ENCODE measurements at regions not wholly inside any gene's neighbourhood (a gene's known extent, or its start where the extent isn't known, plus 50 kb on each side); places are given as distances from the start of the nearest gene placed in this dataset.

DNA sequence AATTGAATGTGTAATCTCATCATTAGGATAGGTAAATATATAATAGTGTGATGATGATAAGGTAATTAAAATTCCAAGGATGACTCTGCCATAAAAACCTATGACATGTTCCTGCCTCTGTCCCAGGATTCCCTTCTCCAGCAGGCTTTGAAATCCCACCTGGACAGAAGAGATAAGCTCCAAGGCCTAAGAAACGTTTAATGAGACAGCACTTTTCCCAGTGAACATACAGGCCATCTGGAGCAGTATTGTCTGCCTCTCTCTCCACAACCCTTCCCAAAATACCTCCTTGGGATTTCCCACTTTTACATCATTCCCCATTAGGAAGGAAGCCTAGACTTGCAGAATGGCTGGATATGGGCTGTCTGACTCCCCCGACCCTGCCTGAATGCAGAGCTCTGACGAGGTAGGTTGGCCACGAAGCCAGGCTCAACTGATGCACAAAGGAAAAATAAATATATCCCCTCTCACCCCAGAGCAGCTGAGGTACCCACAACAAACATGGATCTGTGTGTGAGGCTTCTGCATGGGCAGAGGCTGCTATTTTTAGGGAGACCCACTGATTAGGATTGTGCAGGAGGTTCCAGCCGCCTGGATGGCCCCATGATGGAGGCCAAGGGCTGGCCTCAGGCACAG, 71.0 kb downstream of the TMPRSS5 start:
- no peak for DNase-seq

DNA sequence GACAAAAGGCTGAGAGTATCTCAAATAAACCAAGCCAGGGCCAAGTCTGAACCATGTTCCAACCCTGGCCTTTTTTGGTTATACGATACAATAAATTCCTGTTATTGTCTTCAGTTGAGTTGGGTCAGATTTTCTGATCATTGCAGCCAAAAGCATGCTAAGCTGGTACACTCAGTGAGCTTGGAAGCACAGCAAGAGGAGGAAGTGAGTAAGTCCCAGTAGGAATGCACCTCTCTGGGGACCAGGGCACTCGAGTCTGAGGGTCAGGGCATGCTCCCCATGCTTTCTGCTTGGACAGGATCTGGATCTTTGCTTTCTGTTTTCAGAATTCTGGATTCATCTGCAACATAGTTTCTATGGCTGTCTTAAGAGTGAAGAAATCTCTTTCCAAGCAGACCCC, 73.1 kb downstream of the TMPRSS5 start:
- no peak for DNase-seq

DNA sequence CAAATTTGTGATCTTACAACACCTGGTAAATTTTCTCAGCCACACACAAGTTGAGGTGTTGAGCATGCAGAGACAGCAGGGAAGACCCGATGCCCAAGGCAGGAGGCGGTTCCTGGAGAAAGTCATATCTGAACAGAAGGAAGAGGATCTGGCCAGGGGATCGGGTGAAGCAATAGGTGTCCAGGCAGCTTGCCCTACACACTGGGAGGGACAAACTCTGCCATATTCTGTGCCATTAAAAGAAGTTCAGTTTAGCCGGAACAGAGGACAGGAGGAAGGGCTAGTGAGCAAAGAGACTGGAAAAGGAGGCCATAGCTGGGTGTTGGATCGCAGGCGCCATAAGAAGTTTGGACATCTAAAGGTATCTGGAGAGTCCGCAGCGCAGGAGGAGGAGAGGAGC, 76.5 kb downstream of the TMPRSS5 start:
- DNase-seq: no peak

DNA sequence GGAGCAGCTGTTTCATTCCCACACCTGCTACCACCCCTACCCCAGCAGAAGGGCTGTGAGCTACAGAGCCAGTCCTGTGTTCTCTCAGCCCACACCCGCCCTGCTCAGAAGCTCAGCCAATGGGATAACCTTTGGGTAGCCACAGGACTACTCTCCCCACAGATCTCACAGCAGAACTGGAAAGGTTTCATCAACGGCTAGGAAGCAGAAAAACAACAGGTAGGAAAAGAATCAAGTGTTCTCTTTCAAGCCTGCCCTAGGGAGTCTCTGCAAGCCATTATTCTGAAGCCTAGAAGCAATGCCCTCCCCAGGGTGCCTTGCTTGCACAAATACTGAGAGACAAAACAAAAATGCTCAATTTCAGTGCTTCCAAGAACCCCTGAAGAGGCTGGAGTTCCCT, 77.2 kb downstream of the TMPRSS5 start:
- DNase-seq: no peak

DNA sequence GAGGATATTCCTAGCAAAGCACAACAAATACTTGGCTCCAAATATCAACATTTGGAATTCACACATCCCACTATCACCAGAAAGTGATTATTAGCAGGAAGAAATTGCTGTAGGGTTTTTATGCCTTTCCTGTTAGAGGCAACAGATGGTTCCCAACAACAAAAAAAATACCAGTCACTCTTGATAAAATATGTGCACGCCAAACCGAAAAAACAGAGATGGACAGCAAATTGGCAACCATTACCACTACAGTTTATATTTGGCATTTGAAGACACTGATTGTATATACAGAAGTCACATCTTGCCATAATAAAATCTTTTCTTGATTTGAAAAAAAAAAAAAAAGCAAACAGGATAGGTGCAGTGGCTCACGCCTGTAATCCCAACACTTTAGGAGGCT, 78.2 kb downstream of the TMPRSS5 start:
- DNase-seq: no peak

DNA sequence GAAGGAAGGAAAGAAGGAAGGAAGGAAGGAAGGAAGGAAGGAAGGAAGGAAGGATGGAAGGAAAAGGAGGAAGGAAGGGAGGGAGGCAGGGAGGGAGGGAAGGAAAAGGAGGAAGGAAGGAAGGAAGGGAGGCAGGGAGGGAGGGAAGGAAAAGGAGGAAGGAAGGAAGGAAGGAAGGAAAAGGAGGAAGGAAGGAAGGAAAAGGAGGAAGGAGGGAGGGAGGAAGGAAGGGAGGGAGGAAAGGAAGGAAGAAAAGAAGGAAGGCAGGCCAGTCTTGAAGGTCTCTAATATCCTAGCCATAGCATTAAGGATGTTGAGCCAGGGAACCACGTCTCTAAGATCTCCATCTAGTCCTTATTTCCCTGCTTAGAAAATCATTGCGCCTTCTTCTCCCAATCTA, 78.8 kb downstream of the TMPRSS5 start:
- no peak for DNase-seq

DNA sequence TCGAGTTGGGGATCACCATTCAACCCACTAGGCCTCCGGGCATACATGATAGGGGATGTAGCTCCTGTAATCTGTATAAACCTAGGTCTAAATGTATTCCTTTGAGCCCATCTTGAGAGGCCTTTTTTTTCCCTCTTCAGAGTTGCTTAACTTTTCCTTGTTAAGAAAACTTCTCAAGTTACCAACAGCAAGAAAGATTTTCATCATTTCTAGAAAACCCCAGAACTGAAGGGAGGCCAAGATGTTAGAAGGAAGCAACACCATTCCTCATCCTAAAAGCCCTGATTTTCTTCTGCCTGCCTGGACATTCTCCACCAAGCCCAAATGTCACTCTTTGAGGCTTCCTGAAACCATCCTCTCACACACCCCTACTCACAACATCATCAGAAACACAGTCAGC, 79.4 kb downstream of the TMPRSS5 start:
- no peak for DNase-seq

DNA sequence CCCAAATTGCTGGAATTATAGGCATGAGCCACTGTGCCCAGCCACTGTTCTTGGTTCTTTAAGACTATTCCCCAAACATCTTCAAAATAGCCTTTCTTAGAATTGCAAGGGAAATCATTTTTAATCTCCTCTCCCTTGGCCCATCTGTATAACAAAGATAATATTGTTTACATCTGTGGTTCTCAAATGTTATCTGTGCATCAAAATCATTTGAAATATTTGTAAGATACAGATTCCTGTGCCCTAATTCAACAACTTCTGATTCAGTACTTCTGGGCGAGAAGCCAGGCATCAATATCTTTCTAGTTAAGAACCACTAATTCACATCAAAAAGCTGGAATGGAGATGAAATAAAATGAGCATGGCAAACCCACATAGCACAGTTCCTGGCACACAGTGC, 83.0 kb downstream of the TMPRSS5 start:
- DNase-seq: no peak

DNA sequence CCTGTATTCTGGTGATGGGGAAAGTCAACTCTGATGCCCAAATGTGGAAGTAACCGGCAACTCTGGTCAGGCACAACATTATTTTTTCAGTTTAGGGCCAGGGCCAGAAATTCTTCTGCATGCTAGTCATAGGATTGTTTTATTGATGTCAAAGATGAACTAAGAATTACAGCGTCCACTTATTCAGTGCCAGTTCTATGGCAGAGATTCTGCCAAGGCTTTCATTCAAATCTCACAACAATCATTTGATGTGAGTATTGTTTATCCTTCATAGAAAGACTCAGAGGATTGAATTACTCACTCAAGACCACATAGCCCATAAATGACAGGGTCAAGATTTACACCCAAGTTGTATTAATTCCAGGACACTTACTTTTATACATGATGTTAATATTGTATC, 87.7 kb downstream of the TMPRSS5 start:
- no peak for DNase-seq

DNA sequence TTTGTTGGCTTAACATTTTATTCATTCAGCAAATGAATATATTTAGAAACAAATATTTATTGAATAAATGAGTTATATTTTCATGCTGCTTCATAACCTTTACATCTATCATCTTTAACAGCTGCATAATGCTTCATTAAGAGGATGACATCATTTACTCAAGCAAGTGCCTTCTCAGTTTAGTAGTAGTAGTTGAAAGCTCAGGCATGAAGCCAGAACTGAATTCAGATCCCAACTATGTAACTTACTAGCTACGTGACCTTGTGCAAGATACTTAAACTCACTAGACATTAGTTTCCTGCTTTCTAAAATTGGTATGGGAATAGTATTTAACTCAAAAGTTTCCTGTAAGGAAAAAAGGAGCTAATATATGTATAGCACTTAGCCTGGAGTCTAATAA, 90.3 kb downstream of the TMPRSS5 start:
- no peak for DNase-seq

DNA sequence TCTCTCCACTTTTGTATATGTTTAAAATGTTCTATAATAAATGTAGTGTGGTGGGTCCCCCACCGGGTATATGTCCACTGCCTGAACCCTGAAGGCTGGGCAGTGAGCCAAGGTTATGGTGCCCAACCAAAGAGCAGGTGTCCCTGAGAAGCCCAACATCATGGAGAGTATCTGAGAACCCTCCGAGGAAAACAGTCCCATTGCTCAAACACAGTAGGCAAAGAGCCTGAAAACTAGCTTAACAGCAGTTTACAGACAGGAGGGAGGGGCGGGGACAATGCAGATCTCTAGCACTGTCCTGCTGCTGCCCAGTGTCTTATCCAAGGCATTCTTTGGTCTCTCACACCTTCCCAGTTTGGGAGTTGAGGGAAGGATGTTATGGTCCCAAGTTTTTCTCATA, 91.0 kb downstream of the TMPRSS5 start:
- no peak for DNase-seq

DNA sequence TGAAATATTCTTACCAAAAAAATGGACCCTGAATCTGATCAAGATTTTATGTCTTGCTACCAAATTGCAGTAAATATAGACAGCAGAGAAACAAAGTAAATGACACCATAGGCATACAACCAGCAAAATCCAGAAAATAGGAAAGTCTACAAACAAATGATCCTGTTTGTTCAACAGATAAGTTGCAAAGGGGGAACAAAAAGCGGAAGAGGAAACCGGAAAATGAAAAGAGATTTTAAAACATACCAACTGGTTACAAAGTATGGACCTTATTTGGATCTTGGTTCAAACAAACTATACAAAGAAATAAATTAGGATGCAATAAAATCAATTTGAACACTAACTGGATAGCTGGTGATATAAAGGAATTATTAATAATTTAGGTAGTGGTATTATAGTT, 92.0 kb downstream of the TMPRSS5 start:
- no peak for DNase-seq

DNA sequence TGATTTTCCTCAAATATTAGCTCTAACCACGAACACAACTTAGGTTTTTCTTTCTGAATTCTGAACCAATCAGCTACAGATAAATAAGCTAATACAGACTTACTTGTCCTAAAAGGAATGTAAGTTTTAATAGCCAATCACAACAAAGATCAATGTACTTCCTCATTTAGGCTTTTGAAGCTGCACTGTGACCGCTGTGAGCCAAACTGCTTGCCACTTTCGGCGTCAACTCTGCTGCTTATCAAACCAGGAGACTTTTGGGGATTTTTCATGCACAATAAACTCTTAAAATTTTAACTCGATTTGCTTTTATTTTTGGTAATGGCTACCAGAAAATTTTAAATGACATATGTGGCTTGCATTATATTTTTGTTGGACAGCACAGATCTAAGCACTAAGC, 92.5 kb downstream of the TMPRSS5 start:
- no peak for DNase-seq

DNA sequence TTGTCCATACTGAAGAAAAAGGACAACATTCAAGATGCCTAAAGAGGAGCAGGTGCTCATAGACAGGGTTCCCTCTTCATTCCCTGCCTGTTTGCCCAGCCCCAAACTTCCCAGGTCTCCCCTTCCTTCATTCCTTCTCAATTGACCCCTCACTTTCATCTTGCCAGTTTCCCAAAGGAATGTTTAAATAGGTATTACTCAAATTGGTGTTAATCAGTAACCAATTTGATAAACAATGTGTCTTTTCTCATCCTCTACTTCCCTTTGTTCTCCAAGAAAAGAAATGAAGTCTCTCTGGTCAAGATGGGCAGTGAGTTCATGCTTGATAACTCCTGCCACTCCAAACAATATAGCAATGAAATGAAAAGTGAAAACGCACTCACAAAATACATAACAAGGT, 101.9 kb downstream of the TMPRSS5 start:
- DNase-seq: no peak

DNA sequence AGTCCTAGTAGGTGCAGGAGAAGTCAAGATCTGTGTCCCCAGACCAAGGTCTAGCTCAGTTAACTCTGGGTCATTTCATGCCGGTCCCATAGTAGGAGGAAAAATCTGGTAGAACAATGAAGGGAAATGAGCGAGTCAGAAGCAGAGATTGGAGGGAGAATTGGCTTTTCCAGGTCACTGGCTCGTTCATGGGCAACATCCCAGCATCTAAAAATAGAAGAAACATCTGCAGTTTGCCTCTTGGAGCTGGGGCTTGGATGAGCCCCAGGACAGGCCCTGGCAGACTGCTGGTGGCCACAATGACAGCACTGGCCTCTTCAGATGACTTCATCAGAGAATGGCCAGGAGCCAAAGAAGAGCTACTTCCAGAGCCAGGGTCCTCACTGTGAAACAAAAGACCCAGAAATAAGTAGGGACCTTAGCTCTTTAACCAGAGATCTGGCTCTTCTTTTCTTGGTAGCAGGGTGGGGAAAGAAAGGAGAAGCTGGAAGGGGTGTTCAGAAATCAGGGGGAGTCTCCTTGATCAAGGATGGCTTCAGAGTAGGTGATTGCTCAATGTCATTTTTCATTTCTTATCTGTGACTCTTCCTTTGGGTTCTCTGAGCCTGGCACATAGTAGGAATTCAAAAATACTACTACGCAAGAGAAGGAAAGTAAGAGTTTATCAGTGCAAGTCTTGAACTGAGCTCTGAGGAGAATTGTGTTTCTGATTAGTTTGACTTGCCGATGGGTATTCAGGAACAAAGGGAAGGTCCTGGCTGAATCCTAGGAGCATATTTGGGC, 102.6 kb downstream of the TMPRSS5 start:
- no peak for DNase-seq

DNA sequence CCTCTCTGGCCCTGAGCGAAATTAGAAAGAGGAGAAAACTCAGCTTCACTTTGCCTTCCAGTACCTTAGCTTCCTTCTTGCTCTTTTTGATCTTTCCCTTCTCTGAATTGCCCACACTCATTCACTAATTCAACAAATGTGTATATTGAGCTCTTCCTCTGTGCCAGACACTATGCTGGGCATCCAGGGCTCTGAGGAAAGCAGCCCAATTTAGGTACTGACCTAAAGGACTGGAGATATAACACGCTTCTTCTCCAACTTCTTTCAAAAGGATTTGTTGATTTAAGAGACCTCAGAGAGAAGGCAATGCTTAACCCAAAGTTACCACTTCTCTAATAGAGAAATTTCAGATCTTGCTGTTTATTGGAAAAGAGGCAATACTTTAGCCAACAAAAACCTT, 103.6 kb downstream of the TMPRSS5 start:
- no peak for DNase-seq

DNA sequence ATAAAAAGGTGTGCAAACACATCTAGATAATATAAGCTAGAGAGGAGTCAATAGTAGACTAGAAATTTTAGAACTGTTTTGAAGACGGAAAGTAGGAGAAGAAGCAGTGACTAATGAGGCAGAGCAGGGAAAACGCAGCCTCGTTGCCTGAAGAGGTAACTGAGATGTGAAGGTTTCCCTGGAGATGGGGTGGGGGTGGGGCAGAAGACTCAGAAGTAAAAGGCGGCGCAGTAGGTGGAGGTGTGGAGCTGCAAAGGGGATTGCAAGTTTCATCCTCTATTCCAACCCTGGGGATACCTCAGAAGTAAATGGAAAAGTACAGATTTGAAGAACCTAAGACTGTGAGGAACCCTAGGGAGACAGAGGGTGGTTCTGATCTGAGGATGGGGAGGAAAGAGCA, 109.5 kb downstream of the TMPRSS5 start:
- DNase-seq: no peak

DNA sequence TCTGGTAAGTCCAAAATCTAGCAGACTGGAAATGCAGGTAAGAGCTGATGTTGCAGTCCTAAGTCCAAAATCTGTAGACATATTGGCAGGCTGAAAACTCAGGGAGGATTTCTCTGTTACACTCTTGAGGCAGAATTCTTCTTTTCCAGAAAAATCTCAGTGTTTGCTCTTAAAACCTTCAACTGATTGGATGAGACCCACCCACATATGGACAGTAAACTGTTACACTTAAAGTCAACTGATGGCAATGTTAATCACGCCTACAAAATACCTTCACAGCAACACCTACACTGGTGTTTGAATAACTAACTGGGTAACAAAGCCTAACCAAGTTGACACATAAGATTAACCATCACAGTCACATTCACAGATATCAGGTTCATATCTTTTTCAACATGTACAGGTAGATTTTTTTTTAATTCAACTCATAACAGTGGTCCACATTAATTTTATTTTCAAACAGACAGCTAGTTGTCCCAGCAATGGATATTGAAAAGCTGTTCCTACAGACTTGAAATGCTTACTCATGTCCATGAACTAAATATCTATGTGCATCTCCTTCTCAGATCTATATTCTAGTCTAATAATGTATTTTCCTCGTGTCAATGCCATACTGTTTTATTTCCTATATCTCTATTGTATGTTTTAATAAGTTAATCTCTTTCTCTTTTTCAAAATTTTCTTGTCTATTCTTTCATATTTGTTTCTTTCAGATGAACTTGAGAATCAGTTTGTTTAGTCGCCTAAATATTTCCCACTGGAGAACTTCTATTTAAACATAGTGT, 110.1 kb downstream of the TMPRSS5 start:
- DNase-seq: no peak

DNA sequence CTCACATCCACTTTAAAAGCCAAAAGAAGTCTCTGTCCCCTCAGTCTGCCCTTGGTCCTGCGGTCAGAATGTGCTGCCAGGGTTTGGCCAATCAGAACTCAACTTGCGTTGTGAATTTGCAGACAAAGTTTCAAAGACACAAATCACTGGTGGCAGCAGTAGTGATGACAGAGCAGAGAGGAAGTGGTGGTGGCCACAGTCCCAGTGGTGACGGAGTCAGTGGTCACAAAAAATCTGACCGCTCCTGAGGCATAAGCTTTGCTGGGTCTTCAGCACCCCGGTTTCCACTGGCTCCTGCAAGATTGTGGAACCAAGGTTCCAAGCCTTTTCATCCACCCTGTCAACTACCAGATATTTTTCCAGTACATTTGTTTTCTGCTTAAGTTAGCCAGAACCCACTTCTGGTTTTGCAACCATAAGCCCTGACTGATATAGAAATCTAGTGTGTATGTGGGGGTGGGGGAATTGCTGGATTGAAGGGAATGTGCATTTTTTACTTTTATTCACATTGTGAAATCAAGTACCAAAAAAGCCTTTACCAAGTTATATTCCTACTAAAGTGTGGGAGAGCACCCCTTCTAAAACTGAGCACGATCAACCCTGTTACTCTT, 112.3 kb downstream of the TMPRSS5 start:
- DNase-seq: no peak

DNA sequence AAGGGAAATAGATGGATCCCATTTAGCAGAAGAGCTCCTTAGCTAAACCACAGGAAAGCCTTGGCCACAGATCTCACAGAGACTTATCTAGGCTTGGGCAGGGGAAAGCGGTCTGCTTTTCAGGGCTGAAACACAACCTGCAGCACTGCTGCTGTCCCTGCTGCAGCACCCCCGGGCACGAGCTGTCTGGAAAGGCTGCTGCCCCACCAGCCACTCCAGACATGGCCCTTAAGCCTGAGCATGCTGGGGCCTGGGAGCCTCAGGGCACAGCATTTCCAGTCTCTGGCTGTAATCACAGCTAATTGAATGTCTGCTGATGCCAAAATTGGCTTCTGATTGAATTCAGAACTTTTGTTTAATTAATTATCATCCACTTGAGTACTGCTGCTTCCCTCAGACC, 115.0 kb downstream of the TMPRSS5 start:
- DNase-seq: no peak

DNA sequence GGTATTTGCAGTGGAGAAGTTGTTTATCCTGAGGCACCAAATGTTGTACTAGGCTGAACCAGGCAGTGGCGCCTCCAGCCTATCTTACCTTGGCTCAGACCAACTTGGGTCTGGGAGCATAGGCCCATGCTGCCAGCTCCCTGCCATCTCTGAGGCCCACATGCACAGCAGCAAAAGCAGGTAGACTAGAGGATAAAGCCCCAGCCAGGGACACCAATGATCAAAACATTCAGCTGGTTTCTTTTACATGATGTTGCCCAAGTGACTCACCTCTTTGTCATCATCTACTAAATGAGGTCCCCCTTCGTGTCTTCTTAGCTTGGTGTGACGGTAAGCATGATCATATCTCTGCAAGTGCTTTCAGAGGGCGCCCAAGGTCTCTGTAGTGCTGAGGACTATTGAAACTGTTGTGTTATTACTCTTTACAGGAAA, 112.1 kb upstream of the DRD2 start:
- no peak for DNase-seq

DNA sequence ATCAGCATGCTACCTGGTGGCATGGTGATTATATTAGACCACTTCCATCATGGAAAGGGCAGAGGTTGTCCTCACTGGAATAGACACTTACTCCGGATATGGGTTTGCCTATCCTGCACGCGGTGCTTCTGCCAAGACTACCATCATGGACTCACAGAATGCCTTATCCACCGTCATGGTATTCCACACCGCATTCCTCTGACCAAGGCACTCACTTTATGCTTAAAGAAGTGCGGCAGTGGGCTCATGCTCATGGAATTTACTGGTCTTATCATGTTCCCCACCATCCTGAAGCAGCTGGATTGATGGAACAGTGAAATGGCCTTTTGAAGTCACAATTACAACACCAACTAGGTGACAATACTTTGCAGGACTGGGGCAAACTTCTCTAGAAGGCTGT, 109.2 kb upstream of the DRD2 start:
- no peak for DNase-seq

DNA sequence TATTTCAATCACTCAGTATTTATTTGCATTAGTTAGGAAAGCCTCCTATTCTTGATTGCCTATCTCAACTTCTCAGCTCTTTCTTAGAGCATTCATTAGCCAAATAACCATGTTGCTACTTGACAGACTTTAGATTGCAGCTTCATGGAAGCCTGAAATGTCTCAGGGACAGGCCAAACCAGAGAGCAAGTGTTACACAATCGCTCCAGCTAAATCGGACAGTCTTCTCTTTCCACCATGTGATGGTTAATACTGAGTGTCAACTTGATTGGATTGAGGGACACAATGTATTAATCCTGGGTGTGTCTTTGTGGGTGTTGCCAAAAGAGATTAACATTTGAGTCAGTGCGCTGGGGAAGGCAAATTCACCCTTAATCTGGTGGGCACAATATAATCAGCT, 106.5 kb upstream of the DRD2 start:
- no peak for DNase-seq
